ENCODE measurements at regions not wholly inside any gene's neighbourhood (a gene's known extent, or its start where the extent isn't known, plus 50 kb on each side); places are given as distances from the start of the nearest gene placed in this dataset.

DNA sequence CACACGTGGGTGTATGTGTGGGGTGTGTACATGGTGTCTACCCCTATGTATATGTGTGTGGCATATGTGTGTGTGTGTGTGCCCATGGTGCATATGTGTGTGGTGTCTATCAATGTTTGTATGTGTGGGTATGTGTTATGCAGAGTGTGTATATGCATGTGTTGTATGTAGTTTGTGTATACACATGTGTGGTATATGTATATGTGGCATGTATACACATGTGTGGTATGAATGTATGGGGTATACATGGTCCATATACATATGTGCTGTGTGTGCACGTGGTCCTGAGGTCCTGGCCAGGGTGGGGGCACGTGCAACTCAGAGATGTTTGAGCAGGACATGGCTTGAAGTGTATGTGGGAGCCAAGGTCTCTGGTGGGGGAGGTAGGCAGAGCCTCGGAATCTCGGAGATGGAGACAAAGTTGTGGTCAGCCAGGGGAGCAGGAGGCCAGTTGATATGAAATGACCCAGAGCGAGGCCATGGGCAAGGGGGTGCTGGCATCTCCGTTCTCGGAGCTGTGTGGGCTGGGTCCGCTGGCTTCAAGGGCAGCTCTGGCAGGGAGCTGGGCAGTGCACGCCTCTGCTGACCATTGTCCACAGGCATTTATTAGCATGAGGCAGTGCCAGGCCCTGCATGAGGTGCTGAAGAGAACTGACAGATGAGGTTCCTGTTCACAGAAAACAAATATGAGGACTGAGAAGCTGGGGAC, 276.2 kb upstream of the CHD6 start:
- Histone ChIP-seq H3K79me2 (ENCODE audit: insufficient read depth, low read length) (no peaks in the 10 kb centered on the region), H3K4me2 (ENCODE audit: low read length) (no peak overlapping the region), H3K4me1 (ENCODE audit: control insufficient read depth in 1 of 2, insufficient read depth in 2 of 2, low read length in 2 of 2) (no peaks in the 10 kb centered on the region), H3K4me3 (replicated peaks in 1 of 2; ENCODE audit: low read depth in 1 of 2, low read length in 2 of 2) (no peak overlapping the region), H3K36me3 (ENCODE audit: control insufficient read depth in 1 of 2, insufficient read depth in 2 of 2, low read length in 2 of 2) (no peaks in the 10 kb centered on the region), H2AFZ (ENCODE audit: low read depth, low read length, poor library complexity, severe bottlenecking) (no peak overlapping the region), H3K27me3 (ENCODE audit: insufficient read depth, low read length) (no peaks in the 10 kb centered on the region), H3K27ac (ENCODE audit: low read depth, low read length) (no peak overlapping the region), H3K9me2 (ENCODE audit: insufficient read depth) (no peaks in the 10 kb centered on the region), H4K20me1 (ENCODE audit: insufficient read depth) (no peaks in the 10 kb centered on the region), H3K9me3 (ENCODE audit: control insufficient read depth in 1 of 2, insufficient read depth in 1 of 2, low read depth in 1 of 2, low read length in 2 of 2) (no peaks in the 10 kb centered on the region; a peak in 1 of 4 replicates), H3K9ac (ENCODE audit: low read length) (no peak overlapping the region)
- ChIA-PET RAD21 (ENCODE audit: low non-redundant PET in 1 of 2, low total read pairs in 2 of 2, uncharacterized antibody in 2 of 2, unreplicated experiment in 2 of 2) (no interaction called here), POLR2A (no interaction called here), CTCF (no interaction called here)
- ATAC-seq (no peak), DNase-seq (ENCODE audit: low read depth, low spot score) (no peak)
- TF ChIP-seq POLR2AphosphoS5 (IDR thresholded peaks at IDR 0.05; ENCODE audit: low read depth, low read length) = no peak
- TF ChIP-seq, protein P1, sequence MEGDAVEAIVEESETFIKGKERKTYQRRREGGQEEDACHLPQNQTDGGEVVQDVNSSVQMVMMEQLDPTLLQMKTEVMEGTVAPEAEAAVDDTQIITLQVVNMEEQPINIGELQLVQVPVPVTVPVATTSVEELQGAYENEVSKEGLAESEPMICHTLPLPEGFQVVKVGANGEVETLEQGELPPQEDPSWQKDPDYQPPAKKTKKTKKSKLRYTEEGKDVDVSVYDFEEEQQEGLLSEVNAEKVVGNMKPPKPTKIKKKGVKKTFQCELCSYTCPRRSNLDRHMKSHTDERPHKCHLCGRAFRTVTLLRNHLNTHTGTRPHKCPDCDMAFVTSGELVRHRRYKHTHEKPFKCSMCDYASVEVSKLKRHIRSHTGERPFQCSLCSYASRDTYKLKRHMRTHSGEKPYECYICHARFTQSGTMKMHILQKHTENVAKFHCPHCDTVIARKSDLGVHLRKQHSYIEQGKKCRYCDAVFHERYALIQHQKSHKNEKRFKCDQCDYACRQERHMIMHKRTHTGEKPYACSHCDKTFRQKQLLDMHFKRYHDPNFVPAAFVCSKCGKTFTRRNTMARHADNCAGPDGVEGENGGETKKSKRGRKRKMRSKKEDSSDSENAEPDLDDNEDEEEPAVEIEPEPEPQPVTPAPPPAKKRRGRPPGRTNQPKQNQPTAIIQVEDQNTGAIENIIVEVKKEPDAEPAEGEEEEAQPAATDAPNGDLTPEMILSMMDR (IDR thresholded peaks at IDR 0.05 in 2 of 3, conservative IDR thresholded peaks at IDR 0.05 in 1 of 3; ENCODE audit: borderline replicate concordance in 1 of 3, insufficient read depth in 1 of 3, low read depth in 2 of 3, low read length in 2 of 3) = no peak
- intact Hi-C loops (cut with micrococcal nuclease) = no loop called here
- BruUV-seq (replicated peaks) = no TSS peak

DNA sequence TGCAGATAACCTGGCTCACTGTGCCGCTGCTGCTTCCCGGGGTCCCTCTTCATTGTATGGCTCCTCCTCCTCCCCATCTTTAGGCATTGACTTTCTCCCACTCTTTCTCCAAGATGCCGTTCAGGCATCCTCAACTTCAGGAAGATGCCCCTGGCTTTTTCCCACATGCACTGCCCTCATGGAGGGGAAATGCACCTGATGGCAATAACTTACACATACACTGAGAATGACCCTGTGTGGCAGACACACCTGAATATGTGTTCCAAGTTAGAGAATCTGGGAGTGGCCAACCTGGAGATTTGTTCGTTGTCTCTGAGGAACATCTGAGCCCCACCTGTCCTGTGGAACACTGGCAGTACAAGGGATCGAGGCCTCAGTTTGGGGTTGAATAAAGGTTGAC, 273.9 kb upstream of the CHD6 start:
- Histone ChIP-seq H3K27ac (ENCODE audit: low read depth, low read length) (no peak overlapping the region), H3K9ac (ENCODE audit: low read length) (no peak overlapping the region), H3K4me2 (ENCODE audit: low read length) (no peak overlapping the region), H4K20me1 (ENCODE audit: insufficient read depth) (no peaks in the 10 kb centered on the region), H3K4me3 (replicated peaks in 1 of 2; ENCODE audit: low read depth in 1 of 2, low read length in 2 of 2) (no peak overlapping the region), H3K36me3 (ENCODE audit: control insufficient read depth in 1 of 2, insufficient read depth in 2 of 2, low read length in 2 of 2) (no peaks in the 10 kb centered on the region), H3K9me3 (ENCODE audit: control insufficient read depth in 1 of 2, insufficient read depth in 1 of 2, low read depth in 1 of 2, low read length in 2 of 2) (no peaks in the 10 kb centered on the region; a peak in 1 of 4 replicates), H3K27me3 (ENCODE audit: insufficient read depth, low read length) (no peaks in the 10 kb centered on the region), H2AFZ (ENCODE audit: low read depth, low read length, poor library complexity, severe bottlenecking) (no peak overlapping the region), H3K79me2 (ENCODE audit: insufficient read depth, low read length) (no peaks in the 10 kb centered on the region), H3K9me2 (ENCODE audit: insufficient read depth) (no peaks in the 10 kb centered on the region), H3K4me1 (ENCODE audit: control insufficient read depth in 1 of 2, insufficient read depth in 2 of 2, low read length in 2 of 2) (no peaks in the 10 kb centered on the region)
- no TSS peak for BruUV-seq (replicated peaks)
- no peak for DNase-seq (ENCODE audit: low read depth, low spot score)
- POLR2A ChIA-PET = no interaction called here
- no peak for ATAC-seq
- RAD21 ChIA-PET (ENCODE audit: low non-redundant PET in 1 of 2, low total read pairs in 2 of 2, uncharacterized antibody in 2 of 2, unreplicated experiment in 2 of 2) = no interaction called here
- intact Hi-C loops (cut with micrococcal nuclease) = no loop called here
- CTCF ChIA-PET = no interaction called here
- no peak for TF ChIP-seq RAD21 (IDR thresholded peaks at IDR 0.05; ENCODE audit: low read depth)
- TF ChIP-seq, protein P2, sequence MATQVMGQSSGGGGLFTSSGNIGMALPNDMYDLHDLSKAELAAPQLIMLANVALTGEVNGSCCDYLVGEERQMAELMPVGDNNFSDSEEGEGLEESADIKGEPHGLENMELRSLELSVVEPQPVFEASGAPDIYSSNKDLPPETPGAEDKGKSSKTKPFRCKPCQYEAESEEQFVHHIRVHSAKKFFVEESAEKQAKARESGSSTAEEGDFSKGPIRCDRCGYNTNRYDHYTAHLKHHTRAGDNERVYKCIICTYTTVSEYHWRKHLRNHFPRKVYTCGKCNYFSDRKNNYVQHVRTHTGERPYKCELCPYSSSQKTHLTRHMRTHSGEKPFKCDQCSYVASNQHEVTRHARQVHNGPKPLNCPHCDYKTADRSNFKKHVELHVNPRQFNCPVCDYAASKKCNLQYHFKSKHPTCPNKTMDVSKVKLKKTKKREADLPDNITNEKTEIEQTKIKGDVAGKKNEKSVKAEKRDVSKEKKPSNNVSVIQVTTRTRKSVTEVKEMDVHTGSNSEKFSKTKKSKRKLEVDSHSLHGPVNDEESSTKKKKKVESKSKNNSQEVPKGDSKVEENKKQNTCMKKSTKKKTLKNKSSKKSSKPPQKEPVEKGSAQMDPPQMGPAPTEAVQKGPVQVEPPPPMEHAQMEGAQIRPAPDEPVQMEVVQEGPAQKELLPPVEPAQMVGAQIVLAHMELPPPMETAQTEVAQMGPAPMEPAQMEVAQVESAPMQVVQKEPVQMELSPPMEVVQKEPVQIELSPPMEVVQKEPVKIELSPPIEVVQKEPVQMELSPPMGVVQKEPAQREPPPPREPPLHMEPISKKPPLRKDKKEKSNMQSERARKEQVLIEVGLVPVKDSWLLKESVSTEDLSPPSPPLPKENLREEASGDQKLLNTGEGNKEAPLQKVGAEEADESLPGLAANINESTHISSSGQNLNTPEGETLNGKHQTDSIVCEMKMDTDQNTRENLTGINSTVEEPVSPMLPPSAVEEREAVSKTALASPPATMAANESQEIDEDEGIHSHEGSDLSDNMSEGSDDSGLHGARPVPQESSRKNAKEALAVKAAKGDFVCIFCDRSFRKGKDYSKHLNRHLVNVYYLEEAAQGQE (IDR thresholded peaks at IDR 0.05; ENCODE audit: low read depth) = no peak
- TF ChIP-seq CBX3 (IDR thresholded peaks at IDR 0.05; ENCODE audit: low read depth) = no peak
- TF ChIP-seq, protein P3, sequence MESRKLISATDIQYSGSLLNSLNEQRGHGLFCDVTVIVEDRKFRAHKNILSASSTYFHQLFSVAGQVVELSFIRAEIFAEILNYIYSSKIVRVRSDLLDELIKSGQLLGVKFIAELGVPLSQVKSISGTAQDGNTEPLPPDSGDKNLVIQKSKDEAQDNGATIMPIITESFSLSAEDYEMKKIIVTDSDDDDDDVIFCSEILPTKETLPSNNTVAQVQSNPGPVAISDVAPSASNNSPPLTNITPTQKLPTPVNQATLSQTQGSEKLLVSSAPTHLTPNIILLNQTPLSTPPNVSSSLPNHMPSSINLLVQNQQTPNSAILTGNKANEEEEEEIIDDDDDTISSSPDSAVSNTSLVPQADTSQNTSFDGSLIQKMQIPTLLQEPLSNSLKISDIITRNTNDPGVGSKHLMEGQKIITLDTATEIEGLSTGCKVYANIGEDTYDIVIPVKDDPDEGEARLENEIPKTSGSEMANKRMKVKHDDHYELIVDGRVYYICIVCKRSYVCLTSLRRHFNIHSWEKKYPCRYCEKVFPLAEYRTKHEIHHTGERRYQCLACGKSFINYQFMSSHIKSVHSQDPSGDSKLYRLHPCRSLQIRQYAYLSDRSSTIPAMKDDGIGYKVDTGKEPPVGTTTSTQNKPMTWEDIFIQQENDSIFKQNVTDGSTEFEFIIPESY (IDR thresholded peaks at IDR 0.05; ENCODE audit: extremely low read depth, insufficient replicate concordance, low read length) = no peak
- no peak for TF ChIP-seq SRF (IDR thresholded peaks at IDR 0.05; ENCODE audit: low read depth)
- TF ChIP-seq EZH2phosphoT487 (IDR thresholded peaks at IDR 0.05; ENCODE audit: borderline replicate concordance) = no peak
- TF ChIP-seq SP1 (IDR thresholded peaks at IDR 0.05; ENCODE audit: low read depth) = no peak
- no peak for TF ChIP-seq TCF7L2 (IDR thresholded peaks at IDR 0.05; ENCODE audit: borderline replicate concordance, extremely low read depth, insufficient read depth, insufficient read length)
- TF ChIP-seq EZH2 (IDR thresholded peaks at IDR 0.05) = no peak
- TF ChIP-seq, protein P4, sequence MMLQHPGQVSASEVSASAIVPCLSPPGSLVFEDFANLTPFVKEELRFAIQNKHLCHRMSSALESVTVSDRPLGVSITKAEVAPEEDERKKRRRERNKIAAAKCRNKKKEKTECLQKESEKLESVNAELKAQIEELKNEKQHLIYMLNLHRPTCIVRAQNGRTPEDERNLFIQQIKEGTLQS (IDR thresholded peaks at IDR 0.05) = no peak
